ENCODE measurements at regions not wholly inside any gene's neighbourhood (a gene's known extent, or its start where the extent isn't known, plus 50 kb on each side); places are given as distances from the start of the nearest gene placed in this dataset.

DNA sequence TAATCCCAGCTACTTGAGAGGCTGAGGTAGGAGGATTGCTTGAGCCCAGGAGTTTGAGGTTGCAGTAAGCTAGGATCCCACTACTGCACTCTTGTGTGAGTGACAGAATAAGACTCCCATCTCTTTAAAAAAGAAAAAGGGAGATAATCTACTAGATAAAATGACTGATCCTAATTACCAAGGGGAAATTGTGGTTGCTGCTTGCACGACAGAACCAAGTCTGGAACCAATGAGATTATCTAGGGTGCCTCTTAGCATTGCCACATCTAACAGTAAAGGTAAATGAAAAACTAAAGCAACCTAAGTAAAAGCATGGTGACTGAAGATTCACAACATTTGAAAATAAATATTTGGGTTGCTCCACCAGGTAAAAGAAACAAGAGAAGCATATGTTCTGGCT is 185.1 kb downstream of the PDHA2 start:
- TF ChIP-seq, protein P1, sequence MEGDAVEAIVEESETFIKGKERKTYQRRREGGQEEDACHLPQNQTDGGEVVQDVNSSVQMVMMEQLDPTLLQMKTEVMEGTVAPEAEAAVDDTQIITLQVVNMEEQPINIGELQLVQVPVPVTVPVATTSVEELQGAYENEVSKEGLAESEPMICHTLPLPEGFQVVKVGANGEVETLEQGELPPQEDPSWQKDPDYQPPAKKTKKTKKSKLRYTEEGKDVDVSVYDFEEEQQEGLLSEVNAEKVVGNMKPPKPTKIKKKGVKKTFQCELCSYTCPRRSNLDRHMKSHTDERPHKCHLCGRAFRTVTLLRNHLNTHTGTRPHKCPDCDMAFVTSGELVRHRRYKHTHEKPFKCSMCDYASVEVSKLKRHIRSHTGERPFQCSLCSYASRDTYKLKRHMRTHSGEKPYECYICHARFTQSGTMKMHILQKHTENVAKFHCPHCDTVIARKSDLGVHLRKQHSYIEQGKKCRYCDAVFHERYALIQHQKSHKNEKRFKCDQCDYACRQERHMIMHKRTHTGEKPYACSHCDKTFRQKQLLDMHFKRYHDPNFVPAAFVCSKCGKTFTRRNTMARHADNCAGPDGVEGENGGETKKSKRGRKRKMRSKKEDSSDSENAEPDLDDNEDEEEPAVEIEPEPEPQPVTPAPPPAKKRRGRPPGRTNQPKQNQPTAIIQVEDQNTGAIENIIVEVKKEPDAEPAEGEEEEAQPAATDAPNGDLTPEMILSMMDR (IDR thresholded peaks at IDR 0.05; ENCODE audit: unreplicated experiment in 3 of 3) = no peak
- no peaks in the 10 kb centered on the region for H3K4me1 Mint-ChIP-seq
- no peaks in the 10 kb centered on the region for H3K36me3 Mint-ChIP-seq (ENCODE audit: low read depth)
- no peak overlapping the region for H3K27ac Mint-ChIP-seq
- no peak overlapping the region for H3K4me3 Mint-ChIP-seq
- H3K9me3 Mint-ChIP-seq = no peaks in the 10 kb centered on the region
- H3K27me3 Mint-ChIP-seq (ENCODE audit: low read depth) = no peaks in the 10 kb centered on the region

GRCh38 chr4:96035727-96036126 is 195.8 kb downstream of the PDHA2 start:
- H3K4me3 Mint-ChIP-seq = no peak overlapping the region
- no peaks in the 10 kb centered on the region for H3K27me3 Mint-ChIP-seq (ENCODE audit: low read depth)
- H3K9me3 Mint-ChIP-seq = peaks cover 5% of the 10 kb centered on the region
- H3K4me1 Mint-ChIP-seq = no peaks in the 10 kb centered on the region
- no peak overlapping the region for H3K27ac Mint-ChIP-seq
- TF ChIP-seq, protein P1 (IDR thresholded peaks at IDR 0.05; ENCODE audit: unreplicated experiment in 3 of 3) = no peak
- H3K36me3 Mint-ChIP-seq (ENCODE audit: low read depth) = peaks cover 4% of the 10 kb centered on the region

- Mint-ChIP-seq H3K27ac (no peak overlapping the region), H3K4me3 (no peak overlapping the region), H3K4me1 (no peaks in the 10 kb centered on the region), H3K9me3 (peaks cover 5% of the 10 kb centered on the region), H3K27me3 (ENCODE audit: low read depth) (no peaks in the 10 kb centered on the region), H3K36me3 (ENCODE audit: low read depth) (peaks cover 4% of the 10 kb centered on the region)
- TF ChIP-seq, protein P1 (IDR thresholded peaks at IDR 0.05; ENCODE audit: unreplicated experiment in 3 of 3) = no peak
Measured at GRCh38 chr4:96036781-96037180, 196.9 kb downstream of the PDHA2 start.

GRCh38 chr4:96037705-96038104 is 197.8 kb downstream of the PDHA2 start:
- no peaks in the 10 kb centered on the region for H3K4me1 Mint-ChIP-seq
- TF ChIP-seq, protein P1 (IDR thresholded peaks at IDR 0.05; ENCODE audit: unreplicated experiment in 3 of 3) = no peak
- H3K36me3 Mint-ChIP-seq (ENCODE audit: low read depth) = peaks cover 4% of the 10 kb centered on the region
- H3K4me3 Mint-ChIP-seq = no peak overlapping the region
- H3K27ac Mint-ChIP-seq = no peak overlapping the region
- peaks cover 5% of the 10 kb centered on the region for H3K9me3 Mint-ChIP-seq
- H3K27me3 Mint-ChIP-seq (ENCODE audit: low read depth) = no peaks in the 10 kb centered on the region

GRCh38 chr4:96039217-96039616 is 199.3 kb downstream of the PDHA2 start:
- no peaks in the 10 kb centered on the region for H3K27me3 Mint-ChIP-seq (ENCODE audit: low read depth)
- no peak overlapping the region for H3K27ac Mint-ChIP-seq
- H3K9me3 Mint-ChIP-seq = peaks cover 4% of the 10 kb centered on the region
- peaks cover 4% of the 10 kb centered on the region for H3K36me3 Mint-ChIP-seq (ENCODE audit: low read depth)
- no peaks in the 10 kb centered on the region for H3K4me1 Mint-ChIP-seq
- TF ChIP-seq, protein P1 (IDR thresholded peaks at IDR 0.05; ENCODE audit: unreplicated experiment in 3 of 3) = no peak
- no peak overlapping the region for H3K4me3 Mint-ChIP-seq

DNA sequence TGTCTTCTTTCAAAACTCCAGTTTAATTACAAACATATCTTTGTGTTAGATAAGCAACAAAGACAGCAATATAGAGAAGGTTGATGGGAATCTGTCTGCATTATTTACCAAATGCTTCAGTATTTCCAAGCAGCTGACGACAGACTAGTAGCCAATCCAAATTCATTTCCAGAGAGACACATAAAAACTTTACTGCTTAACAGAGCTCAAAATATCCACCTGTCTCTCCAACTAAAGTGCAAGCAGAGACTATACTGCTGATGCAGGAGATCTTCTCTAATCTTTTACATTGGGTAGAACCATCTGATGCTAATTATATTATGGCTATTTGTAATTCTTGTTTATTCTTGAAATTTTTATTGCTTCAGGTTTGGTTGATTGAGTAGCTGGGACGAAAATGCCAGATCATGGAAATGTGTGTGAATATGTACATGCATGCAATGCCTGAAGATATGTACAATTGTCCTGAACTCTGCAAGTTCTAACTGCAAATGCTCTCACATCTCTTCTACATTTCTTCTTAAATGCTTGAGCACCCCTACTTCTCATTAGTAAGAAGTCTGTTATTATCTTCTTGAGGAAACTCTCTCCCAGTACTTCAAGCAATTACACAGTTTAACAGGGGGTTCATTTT is 200.0 kb downstream of the PDHA2 start:
- Mint-ChIP-seq H3K36me3 (ENCODE audit: low read depth) (peaks cover 3% of the 10 kb centered on the region), H3K4me1 (no peaks in the 10 kb centered on the region), H3K27ac (no peak overlapping the region), H3K4me3 (no peak overlapping the region), H3K27me3 (ENCODE audit: low read depth) (no peaks in the 10 kb centered on the region), H3K9me3 (peaks cover 2% of the 10 kb centered on the region)
- TF ChIP-seq, protein P1 (IDR thresholded peaks at IDR 0.05; ENCODE audit: unreplicated experiment in 3 of 3) = no peak
